SW 1271 (cell line): ENCODE measurements at regions not wholly inside any gene's neighbourhood (a gene's known extent, or its start where the extent isn't known, plus 50 kb on each side); places are given as distances from the start of the nearest gene placed in this dataset.

Experiments used
- DNase-seq, 2 experiments: peaks; one replicate each; lab custom pipeline; 2025; lab: John Stamatoyannopoulos, UW

- no peak for DNase-seq
Measured at GRCh38 chr2:204428675-204429074, 116.6 kb upstream of the PARD3B start.

GRCh38 chr2:204431529-204431928 lies 113.7 kb upstream of the PARD3B start:
- no peak for DNase-seq

GRCh38 chr2:204432196-204432595 lies 113.1 kb upstream of the PARD3B start:
- no peak for DNase-seq

GRCh38 chr2:204434660-204435462 lies 110.4 kb upstream of the PARD3B start:
- no peak for DNase-seq

- DNase-seq: no peak
Measured at GRCh38 chr2:204436230-204436629, 109.0 kb upstream of the PARD3B start.

- no peak for DNase-seq
Measured at GRCh38 chr2:204437408-204437807, 107.9 kb upstream of the PARD3B start.

GRCh38 chr2:204437815-204438756 lies 107.2 kb upstream of the PARD3B start:
- DNase-seq: no peak

GRCh38 chr2:204441316-204441715 lies 104.0 kb upstream of the PARD3B start:
- no peak for DNase-seq

GRCh38 chr2:204445149-204445548 lies 100.1 kb upstream of the PARD3B start:
- DNase-seq: no peak

- DNase-seq: no peak
Measured at GRCh38 chr2:204447722-204448121, 97.6 kb upstream of the PARD3B start.

GRCh38 chr2:204449977-204450376 lies 95.3 kb upstream of the PARD3B start:
- DNase-seq: no peak

GRCh38 chr2:204451766-204452165 lies 93.5 kb upstream of the PARD3B start:
- DNase-seq: no peak

GRCh38 chr2:204452464-204453023 lies 92.7 kb upstream of the PARD3B start:
- peak; percentile 82 to 96 for DNase-seq

GRCh38 chr2:204453730-204454167 lies 91.5 kb upstream of the PARD3B start:
- DNase-seq: peak in 1 of 2 experiments; percentile 51

GRCh38 chr2:204454672-204455380 lies 90.4 kb upstream of the PARD3B start:
- DNase-seq: no peak

GRCh38 chr2:204468746-204469429 lies 76.4 kb upstream of the PARD3B start:
- no peak for DNase-seq

- DNase-seq: no peak
Measured at GRCh38 chr2:204470178-204470620, 75.1 kb upstream of the PARD3B start.

- no peak for DNase-seq
Measured at GRCh38 chr2:204470621-204471196, 74.6 kb upstream of the PARD3B start.

GRCh38 chr2:204472375-204472774 lies 72.9 kb upstream of the PARD3B start:
- no peak for DNase-seq

- DNase-seq: no peak
Measured at GRCh38 chr2:204473224-204473623, 72.1 kb upstream of the PARD3B start.

- no peak for DNase-seq
Measured at GRCh38 chr2:204475399-204475798, 69.9 kb upstream of the PARD3B start.
